ENCODE measurements at regions not wholly inside any gene's neighbourhood (a gene's known extent, or its start where the extent isn't known, plus 50 kb on each side); places are given as distances from the start of the nearest gene placed in this dataset.

GRCh38 chr5:13567819-13568218 is 376.7 kb downstream of the DNAH5 start:
- no peak for DNase-seq (ENCODE audit: low spot score)

- DNase-seq (ENCODE audit: low spot score), result no peak
Measured at GRCh38 chr5:13566871-13567339, 377.6 kb downstream of the DNAH5 start.

GRCh38 chr5:13558408-13558807 is 386.1 kb downstream of the DNAH5 start:
- no peak for DNase-seq (ENCODE audit: low spot score)

- DNase-seq (ENCODE audit: low spot score), result no peak
Measured at GRCh38 chr5:13553896-13554295, 390.6 kb downstream of the DNAH5 start.

GRCh38 chr5:13552361-13552760 is 392.1 kb downstream of the DNAH5 start:
- DNase-seq (ENCODE audit: low spot score), result no peak

- no peak for DNase-seq (ENCODE audit: low spot score)
Measured at GRCh38 chr5:13551645-13552044, 392.8 kb downstream of the DNAH5 start.

- no peak for DNase-seq (ENCODE audit: low spot score)
Measured at GRCh38 chr5:13540168-13540750, 404.2 kb downstream of the DNAH5 start.

- no peak for DNase-seq (ENCODE audit: low spot score)
Measured at GRCh38 chr5:13536933-13537332, 407.6 kb downstream of the DNAH5 start.

GRCh38 chr5:13533833-13534232 is 410.7 kb downstream of the DNAH5 start:
- DNase-seq (ENCODE audit: low spot score), result no peak

- no peak for DNase-seq (ENCODE audit: low spot score)
Measured at GRCh38 chr5:13529300-13529699, 415.2 kb downstream of the DNAH5 start.

GRCh38 chr5:13524936-13525335 is 419.6 kb downstream of the DNAH5 start:
- DNase-seq (ENCODE audit: low spot score), result no peak

- no peak for DNase-seq (ENCODE audit: low spot score)
Measured at GRCh38 chr5:13519131-13519530, 425.4 kb downstream of the DNAH5 start.

GRCh38 chr5:13516195-13516594 is 428.3 kb downstream of the DNAH5 start:
- DNase-seq (ENCODE audit: low spot score), result no peak

- no peak for DNase-seq (ENCODE audit: low spot score)
Measured at GRCh38 chr5:13511442-13511841, 433.0 kb downstream of the DNAH5 start.

GRCh38 chr5:13510616-13511015 is 433.9 kb downstream of the DNAH5 start:
- DNase-seq (ENCODE audit: low spot score), result no peak

GRCh38 chr5:13508559-13508958 is 435.9 kb downstream of the DNAH5 start:
- no peak for DNase-seq (ENCODE audit: low spot score)

- DNase-seq (ENCODE audit: low spot score), result no peak
Measured at GRCh38 chr5:13505326-13505725, 439.2 kb downstream of the DNAH5 start.

- no peak for DNase-seq (ENCODE audit: low spot score)
Measured at GRCh38 chr5:13503017-13503416, 441.5 kb downstream of the DNAH5 start.

GRCh38 chr5:13501176-13501575 is 443.3 kb downstream of the DNAH5 start:
- no peak for DNase-seq (ENCODE audit: low spot score)

GRCh38 chr5:13498279-13498678 is 446.2 kb downstream of the DNAH5 start:
- DNase-seq (ENCODE audit: low spot score), result no peak

GRCh38 chr5:13488254-13488931 is 456.1 kb downstream of the DNAH5 start:
- DNase-seq (ENCODE audit: low spot score), result no peak

GRCh38 chr5:13480834-13481233 is 463.7 kb downstream of the DNAH5 start:
- no peak for DNase-seq (ENCODE audit: low spot score)

- DNase-seq (ENCODE audit: low spot score), result peak; percentile 6
Measured at GRCh38 chr5:13478831-13479465, 465.5 kb downstream of the DNAH5 start.

All from activated CD4-positive, alpha-beta T cell treated with anti-CD3 and anti-CD28 coated beads, Interleukin-2, Interleukin-4, amounts not matched to agents 100 ng/mL and 50 ng/mL, durations not matched to agents 16 hours and 8 hours (primary cell).